ENCODE measurements at regions not wholly inside any gene's neighbourhood (a gene's known extent, or its start where the extent isn't known, plus 50 kb on each side); places are given as distances from the start of the nearest gene placed in this dataset.
"Not testable (repeated sequence)": the region's sequence is repeated elsewhere in the genome, so short reads cannot be mapped to it uniquely, and the experiment has no call there.

DNA sequence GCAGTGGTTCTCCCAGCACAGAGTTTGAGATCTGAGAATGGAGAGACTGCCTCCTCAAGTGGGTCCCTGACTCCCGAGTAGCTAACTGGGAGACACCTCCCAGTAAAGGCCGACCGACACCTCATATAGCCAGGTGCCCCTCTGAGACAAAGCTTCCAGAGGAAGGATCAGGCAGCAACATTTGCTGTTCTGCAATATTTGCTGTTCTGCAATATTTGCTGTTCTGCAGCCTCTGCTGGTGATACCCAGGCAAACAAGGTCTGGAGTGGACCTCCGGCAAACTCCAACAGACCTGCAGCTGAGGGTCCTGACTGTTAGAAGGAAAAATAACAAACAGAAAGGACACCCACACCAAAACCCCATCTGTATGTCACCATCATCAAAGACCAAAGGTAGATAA, 560.2 kb downstream of the SOX5 start:
- not testable (repeated sequence) for DNase-seq

DNA sequence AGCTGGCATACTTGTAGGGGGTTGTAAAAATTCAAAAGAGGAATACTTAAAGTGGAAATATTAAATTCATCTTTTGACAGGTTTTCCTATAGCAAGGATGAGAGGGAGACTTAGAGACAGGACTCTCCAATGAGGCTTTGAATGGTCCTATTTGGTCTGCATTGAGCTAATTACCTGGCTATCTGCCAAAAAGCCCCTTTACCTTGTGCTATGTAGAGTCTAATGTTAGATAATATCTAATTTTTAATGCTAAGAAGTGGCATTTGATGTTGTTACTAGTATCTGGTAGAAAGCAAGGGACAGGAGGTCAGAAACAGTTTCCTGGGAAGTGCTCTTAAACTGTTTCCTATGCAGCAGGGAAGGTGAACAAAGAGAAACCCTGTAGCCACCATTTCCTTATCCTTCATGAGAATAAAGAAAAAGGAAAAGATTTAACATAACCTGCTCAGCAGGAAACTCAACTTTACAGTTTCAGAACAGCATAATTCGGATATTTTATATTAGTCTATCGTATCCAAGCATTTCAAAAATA, 550.0 kb downstream of the SOX5 start:
- DNase-seq: no peak

DNA sequence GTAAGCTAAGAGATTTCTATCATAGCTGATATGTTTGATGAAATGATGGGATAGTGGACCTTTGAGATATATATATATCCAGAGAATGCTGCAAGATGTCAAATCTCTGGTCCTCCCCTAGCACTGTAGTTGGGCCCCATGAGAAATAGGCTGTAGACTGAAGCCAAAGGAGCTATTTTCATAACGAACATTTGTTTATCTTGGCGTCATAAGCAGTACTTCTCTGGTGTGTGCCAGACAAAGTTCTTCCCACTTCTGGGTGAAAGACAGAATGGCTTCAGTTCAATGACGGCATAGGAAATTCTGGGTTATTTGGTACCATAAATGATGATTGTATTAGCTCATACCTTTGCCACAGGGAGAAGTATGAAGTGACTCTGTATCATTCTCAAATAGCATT, 534.3 kb downstream of the SOX5 start:
- no peak for DNase-seq

DNA sequence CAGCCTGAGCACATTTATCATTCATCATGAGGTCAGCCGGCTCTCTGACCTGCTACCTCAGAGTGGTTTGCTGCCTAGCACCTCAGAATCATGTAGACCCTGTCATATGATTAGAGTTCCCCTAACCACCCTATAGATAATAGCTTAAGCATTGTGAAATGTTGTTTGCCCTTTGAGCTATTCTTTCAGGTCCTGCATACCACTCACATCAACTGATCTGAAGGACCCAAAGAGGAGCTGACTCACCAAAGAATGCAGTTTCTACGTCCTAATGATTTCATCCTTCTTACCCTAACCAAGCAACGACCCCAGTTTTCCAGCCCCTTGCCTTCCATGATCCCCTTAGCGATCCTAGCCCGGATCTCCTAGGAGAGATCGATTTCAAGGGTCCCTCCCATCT, 527.9 kb downstream of the SOX5 start:
- no peak for DNase-seq

DNA sequence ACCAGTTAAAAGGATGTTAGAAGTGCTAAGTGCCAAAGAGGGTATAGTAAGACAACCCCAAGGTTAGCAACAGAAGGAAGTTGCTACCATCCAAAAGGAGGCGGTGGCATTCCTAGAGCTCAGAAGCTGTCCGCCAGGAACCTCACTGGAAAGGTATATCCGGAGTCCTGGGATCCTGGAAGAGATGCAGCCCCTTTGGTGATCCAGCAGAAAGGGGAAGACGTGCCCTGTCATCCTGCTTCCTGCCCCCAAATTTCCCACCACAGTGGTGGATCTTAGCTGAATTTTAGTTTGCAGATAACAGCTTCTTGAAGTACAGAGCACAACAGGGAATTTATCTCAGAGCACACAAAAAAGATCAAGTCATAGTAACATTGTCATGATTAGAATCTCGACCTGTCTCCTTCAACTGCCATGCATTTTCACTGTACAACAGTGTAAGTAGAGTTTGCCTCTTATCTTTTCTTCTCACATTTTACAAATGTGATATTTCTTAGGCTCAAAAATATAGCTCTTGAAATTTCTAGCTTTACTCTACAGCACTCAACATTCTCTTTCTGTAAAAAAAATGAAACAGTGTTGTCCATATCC, 526.3 kb downstream of the SOX5 start:
- DNase-seq: no peak

DNA sequence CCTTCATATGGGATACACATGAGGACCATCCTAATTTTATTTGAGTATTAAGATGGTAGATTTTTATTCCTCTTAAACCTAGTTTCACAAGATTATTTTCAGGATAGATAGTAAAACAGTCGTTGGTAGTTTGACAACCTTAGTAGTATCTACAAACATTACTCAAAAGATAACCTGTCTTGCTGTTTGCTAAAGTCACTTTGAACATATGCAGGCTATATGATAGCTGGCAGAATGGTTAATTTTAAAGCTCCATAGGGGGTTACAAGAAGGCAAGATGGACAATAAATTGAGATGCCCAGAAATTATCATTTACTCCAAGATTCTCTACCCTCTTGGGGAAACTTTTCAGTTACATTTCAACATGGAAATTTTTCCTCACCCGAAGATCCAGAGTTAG, 525.7 kb downstream of the SOX5 start:
- no peak for DNase-seq

DNA sequence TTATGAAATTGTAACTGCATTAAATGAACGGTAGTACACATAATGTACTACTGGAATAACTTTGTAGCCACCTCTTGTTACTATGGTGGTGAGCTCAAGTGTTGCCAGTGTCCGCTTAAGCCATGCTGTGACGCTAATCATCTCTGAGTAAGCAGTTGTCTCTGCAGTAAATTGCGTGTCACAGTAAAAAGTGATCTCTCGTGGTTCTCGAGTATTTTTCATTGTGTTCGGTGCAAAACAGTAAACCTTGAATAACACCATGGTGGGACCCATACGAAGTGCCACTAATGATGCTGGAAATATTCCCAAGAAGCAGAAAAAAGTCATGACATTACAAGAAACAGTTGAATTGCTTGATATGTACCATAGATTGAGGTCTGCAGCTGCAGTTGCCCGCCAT, 524.8 kb downstream of the SOX5 start:
- no peak for DNase-seq

DNA sequence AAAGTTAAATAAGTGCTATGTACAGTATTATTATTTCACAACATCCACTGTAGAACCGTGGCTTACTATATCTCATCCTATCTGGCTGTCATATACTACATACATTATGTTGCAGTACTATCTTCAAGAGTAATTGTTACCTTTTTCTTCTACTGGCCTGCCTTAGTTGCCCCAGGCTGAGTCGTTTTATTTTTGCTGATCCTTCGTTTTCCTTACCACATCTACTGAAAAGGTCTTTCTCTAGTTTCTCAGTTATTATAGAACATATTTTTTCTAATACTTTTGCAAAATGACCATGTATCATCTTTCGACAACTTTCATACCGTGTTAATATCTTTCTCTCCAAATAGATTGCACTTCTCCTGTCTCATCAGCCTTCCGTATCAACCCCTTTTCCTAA, 523.1 kb downstream of the SOX5 start:
- no peak for DNase-seq

DNA sequence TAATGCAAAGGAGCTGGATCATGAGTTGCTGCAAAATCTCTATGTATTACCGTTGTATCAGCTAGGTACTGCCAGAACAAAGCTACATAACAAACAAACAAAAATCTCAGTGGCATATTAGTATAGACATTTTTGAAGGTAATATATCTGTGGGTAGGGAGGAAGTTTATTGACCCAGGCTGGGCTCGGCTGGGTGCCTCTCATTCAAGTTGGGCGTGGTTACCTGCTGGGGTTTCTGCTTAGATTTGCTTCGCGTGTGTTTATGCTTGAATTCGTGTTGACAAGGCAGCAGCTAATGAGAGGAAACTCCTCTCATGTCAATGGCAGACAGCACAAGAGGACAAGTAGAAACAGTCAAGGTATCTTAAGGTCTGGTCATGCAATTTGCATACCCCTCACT, 520.7 kb downstream of the SOX5 start:
- DNase-seq: no peak

DNA sequence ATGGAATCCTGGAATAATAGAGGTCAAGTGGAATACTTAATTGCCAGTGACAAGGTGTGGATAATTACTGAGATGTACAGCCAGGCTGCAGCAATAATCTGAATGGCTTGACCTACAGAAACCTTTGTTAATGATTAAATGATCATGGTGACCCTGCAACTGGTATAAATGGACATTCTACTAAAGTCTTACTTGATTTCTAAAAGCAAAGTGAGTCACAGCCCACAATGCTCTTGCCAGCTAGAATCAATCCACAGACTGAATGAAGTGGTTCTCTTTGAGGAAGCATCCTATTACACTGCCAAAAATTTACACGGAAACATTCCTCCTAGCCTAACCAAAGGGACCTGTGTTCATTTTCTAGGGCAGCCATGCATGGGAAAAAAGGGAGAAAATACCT, 518.5 kb downstream of the SOX5 start:
- no peak for DNase-seq

DNA sequence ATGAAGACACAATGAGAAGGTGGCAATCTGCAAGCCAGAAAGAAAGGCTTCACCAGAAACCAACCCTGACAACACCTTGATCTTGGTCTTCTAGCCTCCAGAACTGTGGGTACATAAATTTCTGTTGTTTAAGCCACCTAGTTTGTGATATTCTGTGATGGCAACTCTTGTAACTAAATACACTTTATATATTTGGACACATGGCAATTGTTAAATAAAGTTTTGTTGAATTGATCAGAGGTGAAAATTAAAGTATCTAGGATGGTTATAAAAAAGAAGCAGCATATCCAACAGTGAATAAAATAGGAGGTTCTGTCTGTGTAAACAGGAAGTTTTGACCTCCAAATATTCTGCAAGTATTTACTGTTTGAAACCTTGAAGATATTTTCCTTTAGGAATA, 516.3 kb downstream of the SOX5 start:
- DNase-seq: no peak

DNA sequence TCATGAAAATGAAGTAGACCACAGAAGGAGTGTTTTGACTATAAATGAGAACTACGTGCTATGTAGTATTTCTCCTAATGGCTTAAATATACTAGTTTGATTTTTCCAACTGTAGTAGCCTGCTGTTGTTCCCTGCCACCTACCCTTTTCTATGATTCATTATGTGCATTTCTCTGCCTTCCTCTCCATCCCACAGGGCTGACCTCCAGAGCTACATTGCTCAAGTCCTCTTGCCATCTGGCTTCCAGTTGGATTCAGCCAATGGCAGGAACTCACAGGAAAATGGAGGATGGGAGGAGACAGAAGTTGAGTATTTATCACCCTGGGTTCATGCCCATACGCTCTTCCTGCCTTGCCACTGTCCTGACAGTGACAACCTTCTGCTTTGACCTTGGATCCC, 515.3 kb downstream of the SOX5 start:
- DNase-seq: no peak

DNA sequence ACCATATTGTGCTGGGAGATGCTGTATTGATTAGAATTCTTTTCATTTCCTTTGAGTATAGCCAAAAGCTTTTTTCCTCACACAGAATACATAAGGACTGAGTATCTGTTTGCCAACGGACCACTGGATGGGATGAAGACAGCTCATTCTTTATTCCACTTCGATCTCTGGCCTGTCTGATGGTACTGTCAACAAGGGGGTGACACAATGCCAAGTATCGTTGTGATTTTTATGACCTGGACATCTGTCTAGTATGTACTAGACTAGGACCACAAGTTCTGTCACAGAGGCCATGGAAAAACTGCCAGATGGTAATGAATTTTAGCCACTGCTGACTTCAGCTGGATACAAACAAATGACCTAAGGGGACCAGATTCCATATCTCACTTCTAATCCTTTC, 502.7 kb downstream of the SOX5 start:
- no peak for DNase-seq

DNA sequence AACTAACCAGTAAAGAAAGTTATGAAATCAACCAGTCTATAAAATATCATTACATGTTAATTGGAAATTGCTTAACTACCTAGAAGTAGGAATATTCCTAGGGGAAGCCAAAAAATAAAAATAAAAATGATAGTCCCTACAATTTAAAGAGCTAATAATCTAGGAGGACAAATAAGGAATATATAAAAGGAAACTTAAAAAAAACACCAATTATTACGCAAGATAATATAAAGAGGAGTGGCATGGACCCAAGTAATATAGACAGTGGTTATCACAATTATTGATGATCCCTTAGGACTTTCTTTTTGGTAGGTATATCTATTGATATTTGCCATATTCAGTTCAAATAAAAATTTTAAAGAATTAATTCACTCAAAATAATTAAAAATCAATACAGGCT, 498.7 kb downstream of the SOX5 start:
- no peak for DNase-seq

DNA sequence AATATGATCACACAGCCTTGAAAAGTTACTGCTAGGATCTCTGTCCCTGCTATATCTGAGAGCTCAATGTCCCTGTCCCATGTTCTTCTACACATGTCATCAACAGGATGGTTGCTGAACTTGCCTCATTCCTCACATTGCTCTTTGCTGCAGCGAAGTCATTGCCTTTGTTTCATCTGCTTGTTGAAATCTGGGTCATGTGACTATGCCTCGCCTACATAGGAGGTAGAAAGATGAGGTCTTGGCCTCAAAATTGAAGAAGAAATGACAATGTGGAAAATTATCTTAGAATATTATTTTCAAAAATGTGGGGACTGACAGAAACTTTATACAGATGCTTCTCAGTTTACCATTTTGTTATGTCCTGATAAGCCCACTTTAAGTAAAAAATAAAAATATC, 494.2 kb downstream of the SOX5 start:
- no peak for DNase-seq

DNA sequence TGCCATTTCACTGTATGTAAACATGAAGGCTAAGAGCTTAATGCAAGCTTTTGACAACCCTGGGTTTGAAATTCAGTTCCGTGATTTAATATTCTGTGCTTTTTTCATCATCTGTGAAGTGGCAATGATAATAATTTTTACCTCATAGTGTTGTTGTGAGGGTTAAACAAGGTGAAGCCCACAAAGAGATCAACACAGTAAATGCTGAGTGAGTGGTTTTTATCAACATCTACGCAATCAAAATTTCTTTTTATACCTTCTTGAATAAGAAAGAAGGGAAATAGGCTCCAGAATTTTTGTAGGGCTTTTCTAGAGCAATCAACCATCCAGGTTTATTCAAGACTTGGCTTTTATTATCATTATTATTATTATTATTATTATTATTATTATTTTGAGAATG, 490.8 kb downstream of the SOX5 start:
- no peak for DNase-seq

DNA sequence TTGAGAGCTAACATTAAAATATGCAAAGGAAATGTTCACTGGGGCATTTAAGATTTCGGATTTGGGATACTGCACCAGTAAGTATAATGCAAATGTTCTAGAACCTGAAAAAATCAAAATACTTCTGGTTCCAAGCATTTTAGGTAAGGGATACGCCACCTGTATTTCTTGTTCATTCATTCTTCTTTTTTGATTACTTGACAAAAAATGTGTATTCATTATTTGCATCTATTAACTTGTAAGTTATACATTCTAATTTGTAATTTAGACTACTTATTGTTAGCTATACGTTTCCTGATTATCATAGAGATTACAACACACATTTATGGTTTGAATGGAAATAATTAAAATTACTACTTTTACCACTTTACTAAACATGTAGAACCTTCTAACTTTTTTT, 486.9 kb downstream of the SOX5 start:
- DNase-seq: no peak

DNA sequence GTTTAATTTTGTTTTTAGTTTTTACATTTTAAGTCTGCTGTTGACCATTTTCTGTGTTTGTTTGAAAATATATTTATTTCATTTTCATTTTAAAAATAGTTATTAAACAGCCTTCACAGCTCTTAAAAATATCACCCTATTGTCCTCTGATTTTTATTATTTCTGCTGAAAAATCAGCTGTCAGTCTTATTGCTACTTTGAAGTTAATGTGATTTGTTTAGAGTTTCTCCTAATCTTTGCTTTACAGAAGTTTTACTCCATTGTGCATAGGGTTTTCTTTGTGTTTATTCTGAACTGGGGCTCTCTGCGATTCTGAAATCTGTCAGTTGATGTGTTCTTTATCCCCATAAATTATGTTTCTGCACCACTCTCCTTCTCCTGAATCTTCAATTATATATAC, 486.3 kb downstream of the SOX5 start:
- DNase-seq: no peak

DNA sequence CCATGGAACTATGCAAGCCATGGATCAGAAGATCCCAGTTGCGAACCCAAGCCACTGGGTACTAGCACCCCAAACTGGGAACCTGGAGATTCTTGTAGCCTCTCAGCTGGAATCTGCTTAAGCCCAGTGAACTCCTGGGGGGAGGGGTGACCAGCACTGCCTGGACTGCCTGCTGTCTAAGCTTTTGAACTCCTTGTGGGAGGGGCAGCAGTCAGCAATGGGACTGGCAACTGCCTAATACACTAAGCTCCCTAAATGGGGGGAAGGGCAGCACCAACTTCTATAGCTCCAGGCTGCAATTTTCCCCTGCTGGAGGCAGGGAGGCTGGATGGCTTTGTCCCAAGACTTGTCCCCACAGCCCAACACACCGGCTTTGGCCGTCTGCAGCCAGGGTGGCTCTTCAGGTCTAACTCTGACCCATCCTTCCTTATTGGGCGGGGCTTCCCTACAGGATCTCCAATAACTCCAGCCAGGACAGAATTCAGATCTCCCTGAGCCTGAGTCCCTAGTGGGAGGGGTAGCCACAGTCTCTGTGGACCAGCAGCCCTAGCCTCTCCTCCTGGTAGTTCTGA, 485.1 kb downstream of the SOX5 start:
- DNase-seq: no peak

DNA sequence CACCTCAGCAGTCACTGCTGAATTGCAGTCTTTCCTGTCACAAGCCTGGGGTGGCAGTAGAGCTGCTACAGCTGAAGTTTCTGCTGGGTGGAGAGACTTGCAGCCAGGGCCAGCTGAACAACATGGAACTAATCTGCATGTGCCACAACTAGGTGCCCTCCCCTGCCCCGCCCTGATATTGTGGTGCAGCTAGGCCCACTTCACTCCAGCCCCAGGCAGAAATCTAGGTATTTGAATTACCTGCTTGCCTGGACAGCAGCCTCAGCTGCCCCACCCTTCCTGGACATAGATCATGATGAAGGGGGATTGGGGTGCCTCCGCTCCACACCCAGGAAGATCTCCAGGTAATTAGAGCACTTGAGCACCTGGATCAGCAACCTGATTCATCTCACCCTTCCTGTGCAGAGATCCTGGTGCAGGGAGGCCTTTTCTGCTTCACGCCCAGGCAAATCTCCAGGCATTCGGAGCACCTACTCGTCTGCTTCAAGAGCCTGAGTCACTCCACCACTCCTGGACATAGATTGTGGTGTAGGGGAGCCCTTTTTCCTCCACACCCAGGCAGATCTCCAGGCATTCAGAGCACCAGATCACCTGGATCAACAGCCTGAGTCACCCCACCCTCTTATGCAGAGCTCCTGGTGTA, 477.0 kb downstream of the SOX5 start:
- DNase-seq: no peak

DNA sequence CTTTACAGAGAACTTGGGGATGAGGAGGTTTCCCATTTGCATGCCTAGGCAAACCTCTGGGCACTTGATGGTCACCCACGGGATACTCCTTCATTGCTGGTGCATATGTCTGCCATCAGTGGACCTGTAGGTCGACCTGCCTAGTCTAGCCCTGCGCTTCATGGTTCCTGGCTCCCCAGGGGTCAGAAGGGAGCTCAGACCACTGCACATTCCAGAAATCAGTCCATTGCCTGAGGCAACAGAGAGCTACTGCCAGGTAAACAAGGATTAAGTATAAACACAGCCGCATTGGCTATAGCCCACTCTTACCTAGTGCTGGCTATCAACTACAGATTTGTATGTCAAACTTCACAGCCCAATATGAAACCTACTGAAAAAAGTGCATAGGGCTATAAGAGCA, 476.4 kb downstream of the SOX5 start:
- no peak for DNase-seq

DNA sequence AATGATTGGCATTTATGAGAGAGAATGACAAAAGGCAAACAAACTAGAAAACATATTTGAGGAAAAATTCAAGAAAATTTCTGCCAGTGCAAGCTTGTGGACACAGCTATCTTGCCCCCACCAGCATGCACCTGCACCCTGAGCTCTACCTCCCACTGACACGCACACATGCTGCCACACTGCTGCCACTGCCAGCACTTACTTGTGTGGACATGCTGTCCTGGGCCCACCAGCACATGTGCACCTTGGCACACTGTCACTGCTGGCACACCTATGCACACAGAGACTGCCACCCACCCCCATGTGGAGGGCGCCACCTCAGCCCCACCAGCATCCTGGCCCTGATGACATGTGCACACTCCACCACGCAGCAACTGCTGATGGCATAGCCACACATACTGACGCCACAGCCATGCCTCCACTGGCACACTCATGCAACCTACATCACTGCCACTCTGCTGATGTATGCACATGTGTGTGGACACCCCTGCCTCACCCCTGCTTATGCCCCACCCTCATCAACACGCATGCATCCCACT, 475.0 kb downstream of the SOX5 start:
- no peak for DNase-seq
